HG03521 (cell line): ENCODE measurements at regions not wholly inside any gene's neighbourhood (a gene's known extent, or its start where the extent isn't known, plus 50 kb on each side); places are given as distances from the start of the nearest gene placed in this dataset.
"Not testable (repeated sequence)": the region's sequence is repeated elsewhere in the genome, so short reads cannot be mapped to it uniquely, and the experiment has no call there.

Source experiments
- ATAC-seq: cut with Tn5 transposase; IDR thresholded peaks from one replicate; pipeline ENCODE4 v1.9.1; 2021; ENCODE audit warnings: mild to moderate bottlenecking, moderate library complexity; ENCODE audit not compliant: unreplicated experiment

- no peak for ATAC-seq
These were observed 256.5 kb upstream of the AGTR1 start for GRCh38 chr3:148441191-148441590.

- no peak for ATAC-seq
These were observed 246.9 kb upstream of the AGTR1 start for GRCh38 chr3:148450819-148451218.

DNA sequence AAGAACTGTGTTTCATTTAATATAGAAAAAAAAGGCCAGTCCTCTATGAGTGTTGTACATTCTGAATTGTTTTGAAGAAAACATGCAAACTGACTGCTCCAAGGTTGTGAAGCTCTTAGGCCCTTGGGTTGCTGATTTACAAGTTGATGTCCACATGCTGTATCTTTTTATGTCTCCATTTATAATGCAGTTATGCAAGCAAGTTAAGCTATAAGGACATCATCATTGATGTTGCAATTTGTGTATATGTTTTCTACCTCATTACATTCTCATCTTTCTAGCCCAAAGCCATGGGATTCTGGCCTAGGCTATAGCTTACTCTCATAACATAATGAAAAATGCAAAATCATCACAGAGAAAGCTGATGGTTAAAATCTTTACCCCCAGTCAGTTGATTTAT is 245.7 kb upstream of the AGTR1 start:
- ATAC-seq = no peak

DNA sequence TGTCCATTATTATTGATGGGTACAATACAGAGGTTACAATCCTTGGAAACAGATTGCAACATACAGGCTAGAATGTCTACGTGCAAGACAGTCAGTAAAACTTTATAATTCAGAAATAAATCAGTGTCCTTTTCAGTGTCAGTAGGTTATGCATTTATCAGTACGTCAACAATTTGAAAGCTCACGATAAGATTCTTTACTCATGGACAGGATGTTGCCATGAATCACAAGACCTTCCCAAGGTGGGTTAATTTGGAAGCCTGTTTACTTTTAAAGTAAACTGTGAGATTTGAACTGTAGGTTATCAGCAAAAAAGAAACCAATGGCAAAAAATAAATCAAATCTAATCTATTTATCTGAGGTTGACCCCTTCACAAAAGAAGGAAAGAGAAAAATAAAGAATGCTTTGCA is 243.9 kb upstream of the AGTR1 start:
- ATAC-seq = no peak

DNA sequence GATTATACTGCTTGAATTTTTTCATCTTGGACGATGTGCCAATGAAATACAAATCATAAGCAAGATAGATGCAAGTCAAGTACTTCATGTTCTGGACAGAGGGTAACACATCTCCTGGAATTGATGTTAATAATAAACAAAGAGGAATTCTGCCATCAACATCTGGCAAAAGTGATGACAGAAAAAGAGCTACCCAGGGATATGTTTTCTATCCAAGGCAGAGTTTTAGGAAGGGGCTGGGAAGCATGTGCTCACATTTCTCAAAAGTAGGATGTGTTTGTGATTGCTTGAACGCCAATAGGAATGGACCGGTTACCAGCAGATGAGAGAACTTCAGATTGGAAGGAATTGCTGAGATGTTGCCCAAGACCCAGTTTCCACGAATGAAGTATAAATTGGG is 242.6 kb upstream of the AGTR1 start:
- ATAC-seq = no peak

GRCh38 chr3:148457886-148458285 is 239.8 kb upstream of the AGTR1 start:
- ATAC-seq = no peak

DNA sequence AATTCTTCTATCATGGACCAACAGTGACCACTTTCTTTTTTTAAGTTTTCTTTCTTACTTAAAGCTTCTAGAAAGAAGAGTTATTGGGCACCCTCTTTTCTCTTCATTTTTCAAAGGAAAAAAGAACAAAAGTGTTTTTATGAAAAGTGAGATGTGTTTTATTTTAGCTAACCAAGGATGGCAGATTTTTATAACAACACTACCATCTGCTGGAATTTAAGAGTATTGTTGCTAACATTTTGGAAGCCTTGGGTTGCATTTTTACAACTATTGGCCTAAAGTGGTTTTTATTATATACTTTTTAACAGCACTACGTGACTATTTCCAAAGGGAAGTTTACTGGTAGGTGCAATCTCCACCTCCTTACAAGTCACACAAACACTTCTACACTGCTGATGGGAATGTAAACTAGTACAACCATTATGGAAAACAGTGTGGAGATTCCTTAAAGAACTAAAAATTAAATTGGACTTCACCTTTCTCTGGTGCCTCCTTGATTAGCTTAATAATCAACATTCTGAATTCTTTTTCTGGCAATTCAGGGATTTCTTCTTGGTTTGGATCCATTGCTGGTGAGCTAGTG is 237.7 kb upstream of the AGTR1 start:
- no peak for ATAC-seq

DNA sequence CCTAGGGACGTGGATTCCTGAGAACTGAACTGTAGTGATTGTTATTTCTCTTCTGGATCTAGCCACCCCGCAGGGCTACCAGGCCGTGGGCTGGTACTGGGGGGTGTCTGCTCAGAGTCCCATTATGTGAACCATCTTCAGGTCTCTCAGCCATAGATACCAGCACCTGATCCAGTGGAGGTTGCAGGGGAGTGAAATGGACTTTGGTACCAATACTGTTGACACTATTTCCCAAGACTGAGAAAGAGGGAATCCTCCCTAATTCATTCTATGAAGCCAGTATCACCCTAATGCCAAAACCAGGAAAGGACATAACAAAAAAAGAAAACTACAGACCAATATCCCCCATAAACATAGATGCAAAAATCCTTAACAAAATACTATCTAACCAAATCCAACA is 237.0 kb upstream of the AGTR1 start:
- ATAC-seq = no peak

DNA sequence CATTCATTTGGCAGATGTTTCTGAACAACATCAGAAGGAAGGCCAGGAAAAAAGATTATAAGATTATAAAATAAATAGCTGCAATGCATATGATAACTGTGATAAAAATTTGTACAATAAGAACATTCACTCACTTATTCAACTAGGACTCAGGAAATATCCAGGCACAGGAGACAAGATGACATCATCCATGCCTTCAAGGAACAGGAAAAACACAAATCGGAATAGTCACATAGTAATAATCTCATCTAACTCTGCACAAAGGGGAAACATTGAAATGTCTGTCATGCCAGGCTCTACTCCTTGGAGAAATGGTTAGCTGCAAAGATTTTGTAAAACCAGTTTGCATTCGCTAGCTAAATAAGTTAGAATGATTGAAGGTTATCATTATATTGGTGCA is 233.5 kb upstream of the AGTR1 start:
- ATAC-seq = no peak

DNA sequence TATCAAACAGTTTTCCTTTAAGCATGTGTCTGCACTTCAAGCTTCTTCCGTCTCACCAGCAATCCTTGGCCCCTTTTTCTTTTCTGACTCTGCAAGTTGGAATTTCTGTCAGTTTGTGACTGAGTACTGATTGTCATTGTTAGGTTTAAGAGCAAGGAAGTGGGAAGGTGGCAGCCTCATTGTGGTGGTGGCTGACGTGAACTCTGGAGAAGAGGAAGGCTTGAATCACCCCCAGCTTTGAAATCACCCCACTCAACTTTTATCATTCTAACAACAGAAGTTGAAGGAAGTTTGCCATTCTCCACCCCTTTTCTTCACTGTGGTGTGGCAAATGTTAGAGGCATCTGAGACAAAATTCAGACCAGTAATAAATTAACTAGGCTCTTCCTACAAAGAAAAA is 231.6 kb upstream of the AGTR1 start:
- no peak for ATAC-seq

- no peak for ATAC-seq
These were observed 230.5 kb upstream of the AGTR1 start for GRCh38 chr3:148466980-148467740.

GRCh38 chr3:148477375-148477774 is 220.3 kb upstream of the AGTR1 start:
- no peak for ATAC-seq

GRCh38 chr3:148493631-148494030 is 204.1 kb upstream of the AGTR1 start:
- ATAC-seq = no peak

DNA sequence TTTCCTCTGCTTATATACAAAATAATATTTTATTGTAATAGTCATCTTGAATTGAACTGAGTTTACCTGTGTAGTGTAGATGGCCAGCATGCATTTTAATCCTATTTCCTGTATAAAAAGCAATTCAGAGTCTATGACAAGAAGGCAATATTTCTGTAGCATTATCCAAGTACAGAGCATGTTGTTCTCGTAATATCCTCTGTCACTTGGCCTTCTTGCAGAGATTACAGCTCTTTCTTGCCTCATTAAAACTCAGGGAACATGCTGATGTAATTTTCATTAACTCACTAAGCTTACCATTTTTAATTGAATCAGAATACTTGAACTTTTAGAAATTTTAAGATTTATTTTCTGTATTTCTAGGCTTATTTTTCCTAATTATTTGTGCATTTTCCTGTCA is 203.3 kb upstream of the AGTR1 start:
- no peak for ATAC-seq

GRCh38 chr3:148500881-148501280 is 196.8 kb upstream of the AGTR1 start:
- ATAC-seq = no peak

GRCh38 chr3:148510116-148510515 is 187.6 kb upstream of the AGTR1 start:
- no peak for ATAC-seq

- no peak for ATAC-seq
These were observed 187.1 kb upstream of the AGTR1 start for GRCh38 chr3:148510561-148510960.

GRCh38 chr3:148512648-148513047 is 185.1 kb upstream of the AGTR1 start:
- no peak for ATAC-seq

- no peak for ATAC-seq
These were observed 184.6 kb upstream of the AGTR1 start for GRCh38 chr3:148513096-148513543.

DNA sequence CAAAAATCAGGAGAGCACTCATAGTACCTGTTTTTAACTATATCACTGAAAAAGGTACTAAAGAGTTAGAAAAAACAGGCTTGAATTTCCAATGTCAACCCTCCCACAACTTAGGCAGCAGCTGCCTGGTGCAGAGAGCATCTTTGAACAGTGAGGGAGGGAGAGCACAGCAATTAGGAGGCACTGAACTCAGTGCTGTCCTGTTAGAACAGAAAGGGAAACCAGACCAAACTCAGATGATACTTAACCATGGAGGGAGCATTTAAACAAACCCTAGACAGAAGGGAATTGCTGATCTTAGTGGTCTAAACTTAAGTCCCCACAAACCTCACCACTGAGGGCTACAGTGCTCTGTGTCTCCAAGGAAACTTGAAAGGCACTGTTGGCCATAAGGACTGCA is 179.2 kb upstream of the AGTR1 start:
- no peak for ATAC-seq

DNA sequence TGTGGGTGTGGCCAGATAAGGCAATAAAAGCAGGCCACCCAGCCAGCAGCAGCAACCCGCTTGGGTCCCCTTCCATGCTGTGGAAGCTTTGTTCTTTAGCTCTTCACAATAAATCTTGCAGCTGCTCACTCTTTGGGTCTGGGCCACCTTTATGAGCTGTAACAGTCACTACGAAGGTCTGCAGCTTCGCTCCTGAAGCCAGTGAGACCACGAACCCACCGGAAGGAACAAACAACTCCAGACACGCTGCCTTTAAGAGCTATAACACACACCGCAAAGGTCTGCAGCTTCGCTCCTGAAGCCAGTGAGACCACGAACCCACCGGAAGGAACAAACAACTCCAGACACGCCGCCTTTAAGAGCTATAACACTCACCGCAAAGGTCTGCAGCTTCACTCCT is 172.1 kb upstream of the AGTR1 start:
- ATAC-seq = not testable (repeated sequence)

DNA sequence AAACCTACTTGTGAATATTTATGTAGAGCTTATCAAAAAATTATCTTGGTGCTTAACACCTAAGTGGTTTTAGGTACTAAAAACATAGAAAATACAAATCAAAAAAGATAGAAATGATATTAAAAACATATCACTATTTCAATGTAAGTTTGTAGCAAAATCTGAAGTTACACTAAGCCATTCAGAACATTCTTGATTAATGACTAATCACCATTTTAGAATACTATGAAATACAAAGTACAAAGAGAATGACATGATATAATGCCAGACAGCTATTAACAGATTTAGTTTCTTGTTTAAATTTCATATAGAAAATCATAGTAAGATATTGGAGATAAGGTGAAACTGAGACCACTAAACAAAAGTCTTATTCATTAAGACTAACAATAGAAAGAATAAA is 169.7 kb upstream of the AGTR1 start:
- ATAC-seq = no peak

GRCh38 chr3:148531836-148532235 is 165.9 kb upstream of the AGTR1 start:
- ATAC-seq = no peak
